Stimulated activated naive CD8-positive, alpha-beta T cell treated with anti-CD3 and anti-CD28 coated beads, Interleukin-15, amount 100 ng/mL, for 72 hours (primary cell): ENCODE measurements at regions not wholly inside any gene's neighbourhood (a gene's known extent, or its start where the extent isn't known, plus 50 kb on each side); places are given as distances from the start of the nearest gene placed in this dataset.

Experiments used
- ATAC-seq: fragments of 150-1000 bp; cut with Tn5 transposase; 2 replicates; pipeline ENCODE4 v1.10.0; 2021; ENCODE audit warnings: mild to moderate bottlenecking, moderate library complexity
- DNase-seq, 2 donors: peaks; one replicate each; pipeline ENCODE4 v3.0.0; 2021 to 2022
- H3K27ac Mint-ChIP-seq, 2 donors: one replicate each; pipeline ENCODE4 v1.8.0; 2022; ENCODE audit warnings: mild to moderate bottlenecking in 2 of 2, mixed read lengths in 2 of 2, moderate library complexity in 2 of 2
- H3K27me3 Mint-ChIP-seq: one replicate; pipeline ENCODE4 v1.8.0; 2022; ENCODE audit warnings: mixed read lengths
- H3K4me1 Mint-ChIP-seq: one replicate; pipeline ENCODE4 v1.8.0; 2022; ENCODE audit warnings: mild to moderate bottlenecking, mixed read lengths
- H3K4me3 Mint-ChIP-seq, 2 donors: one replicate each; pipeline ENCODE4 v1.8.0; 2022; ENCODE audit warnings: mild to moderate bottlenecking in 2 of 2, mixed read lengths in 2 of 2, moderate library complexity in 1 of 2
- H3K9me3 Mint-ChIP-seq, 2 donors: one replicate each; pipeline ENCODE4 v1.8.0; 2022; ENCODE audit warnings: mixed read lengths in 2 of 2

DNA sequence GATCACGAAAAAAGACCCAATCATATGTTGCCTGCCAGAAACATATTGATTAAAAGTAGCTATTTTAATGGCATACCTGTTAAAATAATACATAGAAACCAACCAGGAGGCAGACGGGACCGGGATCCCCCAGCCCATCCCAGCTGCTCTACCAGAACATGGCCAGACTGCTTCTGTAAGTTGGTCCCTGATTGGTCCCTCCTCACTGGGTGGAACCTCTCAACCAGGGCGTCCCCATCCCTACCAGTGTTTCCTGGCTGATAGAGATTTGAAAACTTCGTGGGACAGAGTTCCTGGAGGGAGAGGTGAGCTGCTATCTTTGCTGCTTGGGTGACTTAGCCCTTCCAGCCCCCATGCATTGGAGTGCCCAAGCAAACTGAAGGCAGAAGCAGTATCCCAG is 256.2 kb downstream of the TRAM1L1 start:
- Mint-ChIP-seq H3K4me1 (no peaks in the 10 kb centered on the region), H3K27ac (no peak overlapping the region), H3K4me3 (no peak overlapping the region), H3K27me3 (no peaks in the 10 kb centered on the region), H3K9me3 (peaks cover 12 to 14% of the 10 kb centered on the region in 2 donors)
- DNase-seq (no peak), ATAC-seq (no peak)

DNA sequence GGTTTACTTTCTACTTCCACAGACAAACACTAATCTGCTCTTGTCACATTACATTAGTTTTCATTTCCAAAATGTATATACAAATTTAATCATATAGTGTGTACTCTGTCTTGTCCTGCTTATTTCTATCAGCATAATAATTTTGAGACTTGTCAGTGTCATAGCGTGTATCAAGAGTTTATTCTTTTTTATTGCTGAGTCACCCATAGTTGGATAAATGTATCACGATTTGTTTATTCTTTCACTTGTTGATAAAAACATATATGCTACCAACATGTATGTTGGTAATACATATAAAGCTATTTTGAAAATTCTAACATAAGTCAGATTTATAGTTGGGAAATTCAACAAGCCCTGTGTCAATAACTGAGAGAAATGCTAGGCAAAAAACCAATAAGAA is 261.2 kb downstream of the TRAM1L1 start:
- ATAC-seq, result no peak
- DNase-seq, result no peak
- no peaks in the 10 kb centered on the region for H3K4me1 Mint-ChIP-seq
- H3K27ac Mint-ChIP-seq, result no peak overlapping the region
- H3K27me3 Mint-ChIP-seq, result no peaks in the 10 kb centered on the region
- no peak overlapping the region for H3K4me3 Mint-ChIP-seq
- H3K9me3 Mint-ChIP-seq, result peaks cover 11% of the 10 kb centered on the region in 2 donors

DNA sequence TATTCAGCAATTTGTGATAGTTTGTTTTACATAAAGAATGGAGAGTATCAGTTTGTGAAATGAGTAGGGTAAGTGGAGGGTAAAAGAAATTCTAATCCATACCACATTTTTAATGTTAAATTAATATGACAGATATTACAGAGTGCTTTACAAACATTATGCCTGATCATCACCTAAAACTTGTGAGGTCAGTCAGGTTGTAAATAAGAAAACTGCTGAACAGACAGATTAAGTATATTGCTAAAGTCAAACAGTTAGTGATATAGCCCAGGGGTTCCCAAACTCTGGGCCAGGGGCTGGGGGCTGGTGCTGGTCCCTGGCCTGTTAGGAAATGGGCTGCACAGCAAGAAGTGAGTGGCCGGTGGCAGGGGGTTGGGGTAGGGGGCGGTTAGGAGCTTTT is 273.6 kb downstream of the TRAM1L1 start:
- Mint-ChIP-seq H3K9me3 (no peaks in the 10 kb centered on the region), H3K4me3 (no peak overlapping the region), H3K4me1 (no peaks in the 10 kb centered on the region), H3K27ac (no peak overlapping the region), H3K27me3 (no peaks in the 10 kb centered on the region)
- no peak for ATAC-seq
- DNase-seq, result no peak

DNA sequence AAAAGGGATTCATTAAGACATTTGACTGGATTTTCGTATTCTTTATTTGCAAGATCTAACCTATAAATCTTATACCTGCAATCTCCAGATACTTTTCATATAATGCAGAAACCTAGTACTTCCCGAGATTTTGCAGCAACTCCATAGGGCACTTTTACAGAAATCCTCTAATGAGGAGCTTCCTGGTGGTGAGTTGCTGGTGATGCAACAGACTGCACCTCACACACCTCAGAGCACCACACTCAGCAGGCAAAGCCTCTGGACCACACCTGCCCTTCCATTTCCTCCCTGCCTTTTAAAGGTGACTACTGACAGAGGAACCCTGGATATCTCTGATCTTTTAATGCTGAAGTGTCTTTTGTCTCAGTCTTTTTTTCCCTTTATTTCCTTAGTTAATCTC is 289.4 kb downstream of the TRAM1L1 start:
- H3K9me3 Mint-ChIP-seq, result no peaks in the 10 kb centered on the region
- ATAC-seq, result no peak
- no peak overlapping the region for H3K27ac Mint-ChIP-seq

DNA sequence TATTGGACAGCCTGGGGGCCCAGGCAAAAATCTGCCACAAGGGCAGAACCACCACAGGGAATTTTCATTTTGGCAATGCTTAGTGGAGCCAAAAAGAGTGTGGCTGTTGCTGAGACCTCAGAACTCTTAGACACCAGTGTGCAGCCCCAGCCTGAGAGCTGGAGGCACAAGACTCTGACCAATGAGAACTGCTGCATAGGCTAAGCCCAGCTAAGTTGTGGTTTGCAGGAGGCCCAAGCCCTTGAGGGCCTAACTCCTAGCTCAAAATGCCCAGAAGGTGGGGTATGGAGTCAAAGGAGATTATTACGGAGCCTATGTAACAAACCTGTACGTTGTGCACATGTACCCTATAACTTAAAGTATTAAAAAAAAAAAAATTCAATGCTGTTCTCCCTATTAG is 296.7 kb downstream of the TRAM1L1 start:
- Mint-ChIP-seq H3K27ac (no peak overlapping the region), H3K27me3 (no peaks in the 10 kb centered on the region), H3K4me3 (no peak overlapping the region), H3K9me3 (no peaks in the 10 kb centered on the region), H3K4me1 (no peaks in the 10 kb centered on the region)
- ATAC-seq (no peak), DNase-seq (no peak)

More for the DNA sequence above, 289.4 kb downstream of the TRAM1L1 start:
- H3K27me3 Mint-ChIP-seq, result no peaks in the 10 kb centered on the region
- H3K4me3 Mint-ChIP-seq, result no peak overlapping the region
- DNase-seq, result no peak
- H3K4me1 Mint-ChIP-seq, result no peaks in the 10 kb centered on the region

DNA sequence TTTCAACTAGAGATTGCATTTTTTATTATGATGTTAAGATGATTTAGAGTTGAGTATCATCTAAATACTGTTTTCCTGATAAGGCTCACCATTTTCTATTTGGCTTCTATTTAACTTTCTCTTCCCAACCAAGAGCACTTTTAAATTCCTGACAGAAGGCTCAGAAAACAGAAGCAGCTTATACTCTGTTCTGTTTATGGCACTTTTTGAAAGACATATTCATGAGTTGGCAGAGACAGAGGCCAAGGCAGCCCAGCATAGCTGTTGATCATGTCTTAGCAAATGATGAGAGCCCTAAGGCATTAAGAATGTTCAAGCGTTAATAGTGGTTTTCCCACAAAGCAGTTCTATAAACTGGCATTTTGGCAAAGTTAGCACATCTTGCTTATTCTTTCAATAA is 330.3 kb downstream of the TRAM1L1 start:
- H3K27ac Mint-ChIP-seq, result no peak overlapping the region
- no peak overlapping the region for H3K4me3 Mint-ChIP-seq
- no peaks in the 10 kb centered on the region for H3K9me3 Mint-ChIP-seq
- DNase-seq (no peak), ATAC-seq (no peak)
- no peaks in the 10 kb centered on the region for H3K27me3 Mint-ChIP-seq
- H3K4me1 Mint-ChIP-seq, result no peaks in the 10 kb centered on the region

DNA sequence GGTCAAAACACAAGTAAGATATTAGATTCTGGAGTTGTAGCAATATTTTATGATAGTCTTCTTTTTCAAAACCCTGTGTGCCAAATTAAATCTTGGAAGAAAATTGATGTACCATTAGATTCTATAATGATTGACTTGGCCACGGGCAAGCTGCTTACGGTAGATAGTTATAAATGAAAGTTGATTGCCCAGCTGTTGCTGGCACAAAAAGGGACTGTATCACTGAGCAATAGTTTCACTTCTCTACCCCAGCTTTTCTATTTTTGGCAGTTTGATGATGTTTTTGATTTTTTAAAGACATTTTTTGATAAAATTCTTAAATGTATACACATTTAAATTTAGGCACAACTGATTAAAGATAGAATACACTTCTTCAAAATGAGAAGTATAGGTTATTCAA is 333.3 kb downstream of the TRAM1L1 start:
- DNase-seq, result no peak
- H3K27me3 Mint-ChIP-seq, result no peaks in the 10 kb centered on the region
- no peak for ATAC-seq
- no peak overlapping the region for H3K4me3 Mint-ChIP-seq
- no peak overlapping the region for H3K27ac Mint-ChIP-seq
- no peaks in the 10 kb centered on the region for H3K9me3 Mint-ChIP-seq
- H3K4me1 Mint-ChIP-seq, result no peaks in the 10 kb centered on the region

DNA sequence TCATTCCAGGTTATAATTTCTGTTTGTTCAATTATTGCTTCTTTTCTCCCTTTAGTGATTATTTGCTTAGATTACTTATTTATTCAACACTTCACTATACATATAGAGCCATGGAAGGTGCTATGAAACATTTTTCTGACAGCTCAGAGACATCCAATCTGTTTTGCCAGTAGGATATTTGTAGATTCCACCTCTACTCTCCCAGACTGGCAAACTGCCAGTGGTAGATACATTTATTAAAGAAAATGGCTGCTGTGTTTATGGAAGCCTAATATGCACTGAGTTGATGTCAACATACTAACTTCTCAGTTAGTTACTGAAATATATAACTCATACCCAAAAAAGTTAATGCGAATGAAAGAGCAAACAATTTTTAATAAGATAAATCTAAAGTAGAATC is 348.6 kb downstream of the TRAM1L1 start:
- Mint-ChIP-seq H3K4me3 (no peak overlapping the region), H3K4me1 (no peaks in the 10 kb centered on the region), H3K9me3 (peaks cover 6% of the 10 kb centered on the region in 2 donors), H3K27me3 (no peaks in the 10 kb centered on the region), H3K27ac (no peak overlapping the region)
- DNase-seq (no peak), ATAC-seq (no peak)

DNA sequence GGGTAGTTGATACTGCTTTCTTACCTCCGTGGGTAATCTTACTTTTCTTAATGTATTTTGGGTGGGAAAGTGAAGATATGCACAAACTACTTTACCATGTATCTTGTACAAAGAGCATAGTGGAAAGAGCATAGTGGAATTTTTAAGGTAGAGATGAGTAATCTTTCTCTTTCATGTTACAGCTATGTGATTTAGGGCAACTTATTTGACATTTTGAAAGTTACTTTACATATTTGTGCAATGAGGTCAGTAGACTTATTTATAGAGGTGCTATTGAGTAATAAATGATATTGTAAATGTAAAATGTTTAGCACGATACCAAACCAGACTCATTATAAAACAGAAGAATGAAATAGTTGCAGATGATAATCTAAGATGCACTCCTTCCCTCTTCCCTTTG is 351.2 kb downstream of the TRAM1L1 start:
- H3K4me1 Mint-ChIP-seq, result no peaks in the 10 kb centered on the region
- no peaks in the 10 kb centered on the region for H3K27me3 Mint-ChIP-seq
- no peak overlapping the region for H3K4me3 Mint-ChIP-seq
- no peak for ATAC-seq
- H3K9me3 Mint-ChIP-seq, result peaks cover 0 to 6% of the 10 kb centered on the region in 2 donors
- H3K27ac Mint-ChIP-seq, result no peak overlapping the region
- no peak for DNase-seq

DNA sequence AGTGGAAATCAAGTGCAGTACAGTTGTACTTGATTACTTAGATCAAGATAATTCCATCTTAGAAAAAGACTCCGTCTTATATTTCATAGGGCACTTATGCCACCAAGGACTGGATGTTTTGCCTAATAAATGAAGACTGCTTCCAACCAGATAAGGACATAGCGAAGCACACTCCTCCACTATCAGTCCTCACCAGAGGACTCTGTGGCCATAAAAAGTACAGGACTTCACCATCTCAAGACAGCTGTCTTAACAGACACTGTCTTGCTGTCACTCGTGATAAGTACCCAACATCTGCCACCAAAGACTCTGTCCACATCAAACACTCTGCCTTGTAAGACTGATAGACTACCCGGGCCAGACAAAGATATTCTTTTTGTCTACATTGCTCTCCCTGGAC is 352.0 kb downstream of the TRAM1L1 start:
- Mint-ChIP-seq H3K27ac (no peak overlapping the region), H3K9me3 (peaks cover 0 to 6% of the 10 kb centered on the region in 2 donors), H3K4me1 (no peaks in the 10 kb centered on the region), H3K4me3 (no peak overlapping the region), H3K27me3 (no peaks in the 10 kb centered on the region)
- ATAC-seq (no peak), DNase-seq (no peak)

DNA sequence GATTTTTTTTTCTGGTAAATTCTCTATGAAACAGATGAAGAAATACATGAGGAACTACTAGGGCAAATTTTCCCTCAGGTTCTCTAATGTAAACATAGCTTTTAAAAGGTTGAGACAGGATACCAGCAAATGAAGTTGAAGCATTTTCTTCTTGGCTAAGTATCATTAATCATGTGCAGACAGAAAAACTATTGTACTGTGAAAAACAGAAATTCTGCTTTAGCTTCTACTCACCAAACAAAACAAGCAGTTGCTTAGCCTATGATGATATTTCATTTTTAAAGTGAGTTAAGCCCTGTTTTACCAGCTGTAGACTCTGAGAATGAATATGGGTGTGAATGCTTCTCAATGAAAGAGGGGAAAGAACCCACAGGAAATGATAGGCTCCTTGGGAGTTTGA is 358.9 kb downstream of the TRAM1L1 start:
- DNase-seq, result no peak
- H3K27me3 Mint-ChIP-seq, result no peaks in the 10 kb centered on the region
- H3K4me3 Mint-ChIP-seq, result no peak overlapping the region
- no peak for ATAC-seq
- H3K9me3 Mint-ChIP-seq, result no peaks in the 10 kb centered on the region
- H3K27ac Mint-ChIP-seq, result no peak overlapping the region
- H3K4me1 Mint-ChIP-seq, result no peaks in the 10 kb centered on the region

DNA sequence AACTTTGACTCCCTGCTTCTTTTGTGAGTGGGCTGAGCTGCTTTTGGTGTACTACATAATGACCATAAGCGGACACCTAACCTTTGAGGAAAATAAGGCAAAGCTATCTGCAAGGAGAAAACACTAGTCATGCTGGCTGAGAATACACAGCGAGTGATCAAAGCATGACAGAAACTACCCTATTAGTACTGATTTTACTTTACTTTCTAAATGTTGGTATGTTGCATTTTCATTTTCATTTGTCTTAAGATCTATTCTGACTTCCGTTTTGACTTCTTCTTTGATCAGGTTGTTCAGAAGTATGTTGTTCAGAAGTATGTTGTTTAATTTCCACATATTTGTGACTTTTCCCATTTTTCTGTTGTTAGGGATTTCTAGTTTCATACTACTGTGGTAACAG is 361.1 kb downstream of the TRAM1L1 start:
- H3K4me1 Mint-ChIP-seq, result no peaks in the 10 kb centered on the region
- no peak overlapping the region for H3K27ac Mint-ChIP-seq
- ATAC-seq (no peak), DNase-seq (no peak)
- H3K27me3 Mint-ChIP-seq, result no peaks in the 10 kb centered on the region
- no peaks in the 10 kb centered on the region for H3K9me3 Mint-ChIP-seq
- H3K4me3 Mint-ChIP-seq, result no peak overlapping the region

DNA sequence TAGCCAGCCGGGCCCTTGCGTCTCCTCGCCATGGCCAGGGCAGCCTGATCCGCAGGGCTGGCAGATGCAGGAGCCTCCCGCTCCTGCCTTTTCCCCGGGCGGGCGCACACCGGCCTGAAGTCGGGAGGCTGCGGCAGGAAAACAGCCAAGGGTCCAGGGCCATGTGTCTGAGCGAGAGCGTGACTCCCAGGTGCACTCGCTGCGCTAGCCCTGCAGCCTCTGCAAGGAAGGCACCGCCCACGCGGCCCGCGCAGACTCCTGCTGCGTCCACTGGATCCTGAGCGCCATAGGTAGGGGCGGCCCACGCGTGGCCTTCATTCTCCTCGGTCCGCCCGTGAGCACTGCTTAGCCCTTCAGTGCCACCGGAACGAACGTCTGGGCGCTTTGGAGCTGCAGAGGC is 379.9 kb downstream of the TRAM1L1 start:
- Mint-ChIP-seq H3K4me3 (no peak overlapping the region), H3K9me3 (peaks cover 11 to 30% of the 10 kb centered on the region in 2 donors), H3K4me1 (no peaks in the 10 kb centered on the region), H3K27me3 (no peaks in the 10 kb centered on the region), H3K27ac (no peak overlapping the region)
- no peak for DNase-seq
- ATAC-seq, result no peak

DNA sequence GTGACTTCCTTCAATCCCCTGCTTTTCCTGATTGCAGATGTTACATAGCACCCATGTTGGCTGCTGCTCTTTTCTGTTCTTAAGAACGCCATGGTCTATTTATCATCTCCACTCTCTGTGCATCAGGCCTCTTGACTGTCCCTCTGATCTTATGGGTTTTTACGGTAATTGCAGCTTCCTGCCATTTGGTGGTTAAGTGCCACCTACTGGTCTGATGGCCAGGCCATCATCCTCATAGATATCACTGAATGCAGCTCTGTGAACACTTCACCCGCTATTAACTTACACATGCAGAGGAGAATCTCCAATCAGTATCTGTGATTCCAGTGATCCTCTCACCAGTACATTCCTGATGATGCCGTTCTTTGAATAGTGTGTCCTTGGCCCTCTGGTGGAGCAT is 382.4 kb downstream of the TRAM1L1 start:
- no peak overlapping the region for H3K27ac Mint-ChIP-seq
- H3K9me3 Mint-ChIP-seq, result peaks cover 5 to 27% of the 10 kb centered on the region in 2 donors
- no peak overlapping the region for H3K4me3 Mint-ChIP-seq
- no peak for DNase-seq
- H3K27me3 Mint-ChIP-seq, result no peaks in the 10 kb centered on the region
- no peak for ATAC-seq
- no peaks in the 10 kb centered on the region for H3K4me1 Mint-ChIP-seq

DNA sequence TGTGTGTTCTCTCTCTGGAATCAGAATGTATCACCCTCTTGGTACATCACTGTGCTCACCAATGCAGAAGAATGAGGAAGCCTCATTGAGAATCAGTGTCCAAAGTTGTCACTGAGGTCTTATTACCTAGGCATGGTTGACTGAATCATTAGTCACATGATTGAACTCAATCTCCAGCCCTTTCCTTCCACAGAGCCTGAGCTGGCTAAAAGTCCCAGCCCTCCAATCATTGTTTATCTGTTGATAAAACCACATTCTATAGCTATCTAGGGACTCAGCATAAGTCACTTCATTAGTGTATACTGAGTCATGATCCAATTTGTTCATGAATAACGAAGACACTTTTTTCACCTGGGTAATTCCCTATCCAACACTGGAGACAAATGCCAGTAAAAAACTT is 396.8 kb downstream of the TRAM1L1 start:
- Mint-ChIP-seq H3K9me3 (no peaks in the 10 kb centered on the region), H3K4me1 (no peaks in the 10 kb centered on the region), H3K27me3 (no peaks in the 10 kb centered on the region), H3K4me3 (no peak overlapping the region), H3K27ac (no peak overlapping the region)
- ATAC-seq (no peak), DNase-seq (no peak)

DNA sequence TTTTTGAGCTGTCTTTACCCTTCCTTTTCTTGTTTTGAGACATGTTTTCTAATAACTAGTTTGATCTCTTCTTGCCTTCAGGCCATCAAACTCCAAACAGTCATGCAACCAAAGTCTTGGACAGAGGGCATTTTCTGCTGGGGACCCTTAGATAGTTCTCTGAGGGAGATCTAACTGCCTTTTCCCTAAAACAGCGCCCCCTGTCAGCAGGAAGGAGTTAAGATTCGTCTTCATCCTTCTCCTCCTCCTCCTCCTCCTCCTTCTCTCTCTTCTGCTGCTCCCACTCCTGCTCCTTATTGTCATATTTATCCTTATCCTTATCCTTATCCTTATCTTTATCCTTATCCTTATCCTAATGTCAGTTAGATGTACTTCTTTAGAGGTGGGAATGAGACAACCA is 417.2 kb downstream of the TRAM1L1 start:
- H3K27me3 Mint-ChIP-seq, result no peaks in the 10 kb centered on the region
- no peaks in the 10 kb centered on the region for H3K4me1 Mint-ChIP-seq
- H3K9me3 Mint-ChIP-seq, result peaks cover 0 to 12% of the 10 kb centered on the region in 2 donors
- ATAC-seq (no peak), DNase-seq (no peak)
- no peak overlapping the region for H3K27ac Mint-ChIP-seq
- no peak overlapping the region for H3K4me3 Mint-ChIP-seq

DNA sequence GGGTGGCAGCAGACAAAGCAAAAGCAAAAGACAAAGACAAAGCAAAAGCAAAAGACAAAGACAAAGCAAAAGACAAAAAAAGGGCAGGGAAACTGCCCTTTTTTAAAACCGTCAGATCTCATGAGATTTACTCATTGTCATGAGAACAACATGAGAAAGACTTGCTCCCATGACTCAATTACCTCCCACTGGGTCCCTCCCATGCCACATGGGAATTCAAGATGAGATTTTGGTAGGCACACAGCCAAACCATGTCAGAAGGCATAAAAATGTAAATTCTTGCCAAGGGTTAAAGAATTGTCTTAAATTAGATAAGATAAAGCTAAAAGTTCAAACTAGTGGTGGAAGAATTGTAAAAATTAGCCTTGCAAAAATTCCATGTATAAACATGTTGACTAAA is 419.7 kb downstream of the TRAM1L1 start:
- Mint-ChIP-seq H3K27me3 (no peaks in the 10 kb centered on the region), H3K4me1 (no peaks in the 10 kb centered on the region), H3K9me3 (peaks cover 3 to 17% of the 10 kb centered on the region in 2 donors), H3K4me3 (no peak overlapping the region), H3K27ac (no peak overlapping the region)
- DNase-seq (no peak), ATAC-seq (no peak)

DNA sequence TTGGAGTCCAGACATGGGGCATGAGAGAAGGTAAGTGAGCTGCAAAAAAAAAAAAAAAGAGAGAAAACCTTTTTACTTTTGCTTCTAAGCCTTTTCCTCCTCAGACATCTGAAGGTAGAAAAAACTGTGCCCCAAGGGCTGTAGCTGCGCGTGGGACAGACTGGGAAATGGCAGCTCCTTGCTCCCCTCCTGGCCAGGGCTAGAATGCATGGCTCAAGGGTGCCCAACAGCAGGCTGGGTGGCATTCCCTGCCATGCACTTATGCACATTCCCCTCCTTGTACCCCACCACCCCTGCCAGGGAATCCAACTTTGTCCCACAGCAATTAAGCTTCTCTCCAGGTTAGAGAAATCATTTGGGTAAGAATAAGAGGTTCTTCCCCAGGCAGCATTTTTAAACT is 421.2 kb downstream of the TRAM1L1 start:
- Mint-ChIP-seq H3K4me1 (no peaks in the 10 kb centered on the region), H3K27ac (no peak overlapping the region), H3K4me3 (no peak overlapping the region), H3K27me3 (no peaks in the 10 kb centered on the region), H3K9me3 (peaks cover 17 to 30% of the 10 kb centered on the region in 2 donors)
- DNase-seq (no peak), ATAC-seq (no peak)
